ENCODE measurements at regions not wholly inside any gene's neighbourhood (a gene's known extent, or its start where the extent isn't known, plus 50 kb on each side); places are given as distances from the start of the nearest gene placed in this dataset.

- TF ChIP-seq, protein P1, sequence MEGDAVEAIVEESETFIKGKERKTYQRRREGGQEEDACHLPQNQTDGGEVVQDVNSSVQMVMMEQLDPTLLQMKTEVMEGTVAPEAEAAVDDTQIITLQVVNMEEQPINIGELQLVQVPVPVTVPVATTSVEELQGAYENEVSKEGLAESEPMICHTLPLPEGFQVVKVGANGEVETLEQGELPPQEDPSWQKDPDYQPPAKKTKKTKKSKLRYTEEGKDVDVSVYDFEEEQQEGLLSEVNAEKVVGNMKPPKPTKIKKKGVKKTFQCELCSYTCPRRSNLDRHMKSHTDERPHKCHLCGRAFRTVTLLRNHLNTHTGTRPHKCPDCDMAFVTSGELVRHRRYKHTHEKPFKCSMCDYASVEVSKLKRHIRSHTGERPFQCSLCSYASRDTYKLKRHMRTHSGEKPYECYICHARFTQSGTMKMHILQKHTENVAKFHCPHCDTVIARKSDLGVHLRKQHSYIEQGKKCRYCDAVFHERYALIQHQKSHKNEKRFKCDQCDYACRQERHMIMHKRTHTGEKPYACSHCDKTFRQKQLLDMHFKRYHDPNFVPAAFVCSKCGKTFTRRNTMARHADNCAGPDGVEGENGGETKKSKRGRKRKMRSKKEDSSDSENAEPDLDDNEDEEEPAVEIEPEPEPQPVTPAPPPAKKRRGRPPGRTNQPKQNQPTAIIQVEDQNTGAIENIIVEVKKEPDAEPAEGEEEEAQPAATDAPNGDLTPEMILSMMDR (IDR thresholded peaks at IDR 0.05): no peak
- TF ChIP-seq EZH2 (IDR thresholded peaks at IDR 0.05): no peak
These were observed 245.0 kb upstream of the RAB6C start for GRCh38 chr2:129734343-129735034.

All from neural progenitor cell (in vitro differentiated cells).